ENCODE measurements at regions not wholly inside any gene's neighbourhood (a gene's known extent, or its start where the extent isn't known, plus 50 kb on each side); places are given as distances from the start of the nearest gene placed in this dataset.

GRCh38 chr20:22687676-22688349 is 103.4 kb upstream of the FOXA2 start:
- CTCF ChIA-PET, result no interaction called here
- Histone ChIP-seq H2BK20ac (ENCODE audit: low read depth, low read length) (no peak overlapping the region), H3K27me3 (ENCODE audit: control insufficient read depth, insufficient read depth, low read length) (no peaks in the 10 kb centered on the region), H4K8ac (ENCODE audit: low read depth in 2 of 2, low read length in 2 of 2) (no peak overlapping the region), H2AK5ac (ENCODE audit: low read depth, low read length) (no peak overlapping the region), H2BK5ac (ENCODE audit: low read depth, low read length, poor library complexity, severe bottlenecking) (no peak overlapping the region), H4K20me1 (ENCODE audit: insufficient read depth, low read length) (no peaks in the 10 kb centered on the region), H4K91ac (ENCODE audit: insufficient read depth, low read depth, low read length) (no peak overlapping the region), H3K4me1 (ENCODE audit: control insufficient read depth, insufficient read depth, low read length) (no peaks in the 10 kb centered on the region), H3K27ac (ENCODE audit: insufficient read depth, low read length) (no peak overlapping the region), H2AFZ (replicated peaks; ENCODE audit: low read length, poor library complexity) (no peak overlapping the region), H4K5ac (ENCODE audit: low read depth, low read length) (no peak overlapping the region), H3K4ac (ENCODE audit: low read depth, low read length) (no peak overlapping the region), H3K14ac (replicated peaks; ENCODE audit: low read depth, low read length) (no peak overlapping the region), H3K4me2 (ENCODE audit: low read depth, low read length) (no peak overlapping the region), H3K56ac (ENCODE audit: extremely low read depth, insufficient read depth, low read length) (no peak overlapping the region), H2BK120ac (ENCODE audit: low read depth, low read length) (no peak overlapping the region), H3K23ac (ENCODE audit: low read depth, low read length) (no peak overlapping the region), H3K18ac (ENCODE audit: low read depth, low read length) (no peak overlapping the region), H3K36me3 (ENCODE audit: control insufficient read depth, insufficient read depth, low read length) (no peaks in the 10 kb centered on the region), H3K9me1 (ENCODE audit: insufficient read depth, low read length) (no peaks in the 10 kb centered on the region), H2BK15ac (ENCODE audit: low read depth, low read length) (no peak overlapping the region), H3K9me3 (ENCODE audit: control insufficient read depth, insufficient read depth, low read length) (no peaks in the 10 kb centered on the region), H3K4me3 (ENCODE audit: insufficient read depth, low read depth, low read length) (no peak overlapping the region), H3K9ac (ENCODE audit: low read depth, low read length) (no peak overlapping the region), H2AK9ac (replicated peaks; ENCODE audit: low read depth, low read length, poor library complexity) (no peak overlapping the region), H3K79me1 (ENCODE audit: low read depth in 1 of 2, low read length in 2 of 2) (no peaks in the 10 kb centered on the region)
- DNase-seq (no peak), ATAC-seq (ENCODE audit: low read depth) (no peak)
- BruUV-seq (replicated peaks), result no TSS peak
- dilution Hi-C loops (cut with HindIII; ENCODE audit: low sequenced_read_pairs, unreplicated experiment), result loop anchor here (10.0 kb wide), 1 partner anchor 343 kb away; no protein-coding TSS in a partner anchor
- POLR2A ChIA-PET (ENCODE audit: unreplicated experiment), result no interaction called here
- in situ Hi-C loops (cut with MboI; ENCODE audit: low sequenced_read_pairs), result no loop called here
- TF ChIP-seq MAFK (IDR thresholded peaks at IDR 0.05; ENCODE audit: low read depth, low read length) (no peak), RFX5 (IDR thresholded peaks at IDR 0.05; ENCODE audit: low read depth, low read length) (no peak), SMC3 (IDR thresholded peaks at IDR 0.05; ENCODE audit: low read depth, low read length) (no peak), BHLHE40 (IDR thresholded peaks at IDR 0.05; ENCODE audit: low read depth, low read length) (no peak), NFE2L2 (IDR thresholded peaks at IDR 0.05; ENCODE audit: low read depth, low read length) (no peak), USF2 (IDR thresholded peaks at IDR 0.05; ENCODE audit: low read depth, low read length) (no peak), RCOR1 (IDR thresholded peaks at IDR 0.05; ENCODE audit: insufficient replicate concordance, low read length) (no peak), CEBPB (IDR thresholded peaks at IDR 0.05; ENCODE audit: low read depth, low read length) (no peak), CHD1 (IDR thresholded peaks at IDR 0.05; ENCODE audit: low read depth, low read length) (no peak), MAZ (IDR thresholded peaks at IDR 0.05; ENCODE audit: borderline replicate concordance, low read depth, low read length) (no peak), ELK1 (IDR thresholded peaks at IDR 0.05; ENCODE audit: borderline replicate concordance, low read depth, low read length) (no peak), MXI1 (IDR thresholded peaks at IDR 0.05; ENCODE audit: borderline replicate concordance, low read depth, low read length) (no peak), FOS (IDR thresholded peaks at IDR 0.05; ENCODE audit: low read depth, low read length) (no peak), RAD21 (IDR thresholded peaks at IDR 0.05; ENCODE audit: low read length) (no peak)
- intact Hi-C loops (cut with micrococcal nuclease), result no loop called here
- no CpG with 5 or more reads among the region's 6 CpGs for WGBS, 2 experiments (ENCODE audit: extremely low coverage in 2 of 2, insufficient read length in 1 of 2)
